HG02973 (cell line): ENCODE measurements at regions not wholly inside any gene's neighbourhood (a gene's known extent, or its start where the extent isn't known, plus 50 kb on each side); places are given as distances from the start of the nearest gene placed in this dataset.
"Not testable (repeated sequence)": the region's sequence is repeated elsewhere in the genome, so short reads cannot be mapped to it uniquely, and the experiment has no call there.

Source experiments
- ATAC-seq: cut with Tn5 transposase; IDR thresholded peaks from one replicate; pipeline ENCODE4 v1.9.1; 2021; ENCODE audit warnings: moderate library complexity; ENCODE audit not compliant: unreplicated experiment

- ATAC-seq: no peak
Measured at GRCh38 chr5:68116408-68116807, 99.1 kb upstream of the PIK3R1 start.

DNA sequence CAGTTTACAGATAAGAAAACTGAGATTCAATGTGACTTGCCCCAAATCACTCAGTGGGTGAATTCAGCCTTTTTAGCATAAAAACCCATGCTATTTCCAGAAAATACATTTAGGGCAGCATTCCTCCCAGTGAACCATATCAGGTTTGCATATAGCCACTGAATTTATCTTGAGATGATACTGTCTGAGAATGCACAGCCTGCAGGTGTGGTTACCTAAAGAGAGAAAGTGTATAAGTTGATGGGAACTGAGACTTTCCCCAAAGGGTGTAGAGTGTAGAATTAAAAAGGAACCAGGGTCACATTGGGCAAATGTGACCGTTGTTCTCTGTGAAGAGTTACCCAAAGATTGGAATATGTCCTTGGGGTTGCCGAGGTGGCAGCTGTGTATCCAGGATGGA is 100.0 kb upstream of the PIK3R1 start:
- ATAC-seq: no peak

DNA sequence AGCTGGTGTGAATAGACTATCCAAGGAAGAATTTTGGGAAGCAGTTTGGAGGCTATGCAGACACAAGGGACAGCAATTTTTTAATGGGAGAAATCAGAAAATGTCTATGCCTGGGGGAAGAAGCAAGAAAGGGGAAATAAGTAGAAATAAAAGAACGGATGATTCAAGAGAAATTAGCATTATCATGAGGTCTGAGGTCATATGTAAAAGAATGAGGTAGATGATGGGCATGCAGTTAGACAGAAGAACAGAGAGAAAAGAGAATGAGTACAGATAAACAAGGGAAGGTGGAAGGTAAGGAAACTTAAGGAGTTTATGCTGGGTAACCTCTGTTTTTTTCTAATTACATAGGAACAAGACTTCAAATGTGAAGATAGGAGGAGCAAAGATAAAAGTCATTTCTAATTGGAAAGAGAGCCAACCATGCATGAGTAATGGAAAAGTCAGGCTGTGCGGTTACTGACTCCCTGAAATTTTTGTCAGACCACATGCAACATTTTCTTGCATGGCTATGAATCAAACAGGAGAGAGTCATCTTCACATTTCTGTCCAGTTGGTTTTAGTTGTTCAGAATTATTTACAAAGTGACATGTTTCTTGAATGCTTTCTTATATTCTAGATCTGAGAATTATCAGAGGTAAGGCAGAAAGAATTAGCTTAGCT is 101.0 kb upstream of the PIK3R1 start:
- ATAC-seq: no peak

GRCh38 chr5:68112658-68113057 is 102.9 kb upstream of the PIK3R1 start:
- ATAC-seq: no peak

- no peak for ATAC-seq
Measured at GRCh38 chr5:68110894-68111293, 104.7 kb upstream of the PIK3R1 start.

DNA sequence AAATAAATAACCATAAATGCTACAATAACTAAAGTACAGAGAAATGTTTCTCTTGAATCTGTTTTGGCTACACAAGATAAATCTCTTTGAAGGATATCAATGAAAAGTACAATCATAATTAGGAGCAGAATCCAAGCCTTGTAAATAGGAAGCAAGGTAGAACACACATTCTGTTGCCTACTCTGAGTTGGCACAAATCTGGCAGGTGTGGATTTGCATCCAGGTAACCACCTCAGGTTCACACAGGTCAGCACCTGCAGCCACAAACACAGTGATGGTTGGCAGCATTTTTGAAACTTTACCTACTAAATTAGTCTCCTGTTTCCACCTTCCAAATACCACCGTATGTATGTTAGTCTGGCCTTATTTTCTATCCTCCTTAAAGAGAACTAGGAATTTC is 105.3 kb upstream of the PIK3R1 start:
- ATAC-seq: no peak

DNA sequence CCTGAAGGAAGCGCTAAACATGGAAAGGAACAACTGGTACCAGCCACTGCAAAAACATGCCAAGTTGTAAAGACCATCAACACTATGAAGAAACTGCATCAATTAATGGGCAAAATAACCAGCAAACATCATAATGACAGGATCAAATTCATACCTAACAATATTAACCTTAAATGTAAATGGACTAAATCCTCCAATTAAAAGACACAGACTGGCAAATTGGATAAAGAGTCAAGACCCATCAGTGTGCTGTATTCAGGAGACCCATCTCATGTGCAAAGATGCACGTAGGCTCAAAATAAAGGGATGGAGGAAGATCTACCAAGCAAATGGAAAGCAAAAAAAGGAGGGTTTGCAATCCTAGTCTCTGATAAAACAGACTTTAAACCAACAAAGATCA is 111.3 kb upstream of the PIK3R1 start:
- ATAC-seq: not testable (repeated sequence)

- ATAC-seq: not testable (repeated sequence)
Measured at GRCh38 chr5:68103297-68103696, 112.3 kb upstream of the PIK3R1 start.

DNA sequence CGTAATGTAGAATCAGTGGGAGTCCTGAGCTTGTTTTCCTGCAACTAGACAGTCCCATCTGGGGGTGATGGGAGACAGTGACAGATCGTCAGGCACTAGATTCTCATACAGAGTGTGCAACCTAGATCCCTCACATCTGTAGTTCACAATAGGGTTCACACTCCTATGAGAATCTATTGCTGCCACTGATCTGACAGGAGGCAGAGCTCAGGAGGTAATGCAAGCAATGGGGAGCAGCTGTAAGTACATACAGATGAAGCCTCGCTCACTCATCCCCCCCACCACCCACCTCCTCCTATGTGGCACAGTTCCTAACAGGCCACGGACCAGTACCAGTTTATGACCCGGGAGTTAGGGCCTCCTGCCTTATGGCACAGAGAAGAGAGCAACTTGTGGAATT is 116.2 kb upstream of the PIK3R1 start:
- ATAC-seq: no peak

- no peak for ATAC-seq
Measured at GRCh38 chr5:68093455-68094159, 121.9 kb upstream of the PIK3R1 start.

GRCh38 chr5:68088302-68088701 is 127.3 kb upstream of the PIK3R1 start:
- ATAC-seq: no peak

DNA sequence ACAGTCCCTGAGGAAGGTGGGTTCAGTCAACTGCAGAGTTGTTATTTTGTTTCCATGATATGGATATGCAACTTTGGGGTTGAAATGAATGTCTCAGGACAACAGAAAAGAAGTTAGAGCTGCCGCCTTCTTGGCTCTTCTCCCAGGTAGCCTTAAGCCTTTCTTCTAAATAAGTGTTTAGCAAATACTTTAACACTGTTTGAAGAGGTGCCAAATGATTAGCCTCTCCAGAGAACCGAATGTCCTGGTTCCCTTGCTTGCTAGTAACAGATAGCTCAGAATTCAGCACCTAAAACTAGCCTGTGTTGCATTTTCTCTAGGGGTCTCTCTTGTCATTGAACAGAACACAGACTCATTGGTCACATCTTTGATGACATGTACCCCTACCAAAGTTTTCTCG is 127.7 kb upstream of the PIK3R1 start:
- no peak for ATAC-seq

GRCh38 chr5:68086857-68087256 is 128.7 kb upstream of the PIK3R1 start:
- ATAC-seq: no peak

DNA sequence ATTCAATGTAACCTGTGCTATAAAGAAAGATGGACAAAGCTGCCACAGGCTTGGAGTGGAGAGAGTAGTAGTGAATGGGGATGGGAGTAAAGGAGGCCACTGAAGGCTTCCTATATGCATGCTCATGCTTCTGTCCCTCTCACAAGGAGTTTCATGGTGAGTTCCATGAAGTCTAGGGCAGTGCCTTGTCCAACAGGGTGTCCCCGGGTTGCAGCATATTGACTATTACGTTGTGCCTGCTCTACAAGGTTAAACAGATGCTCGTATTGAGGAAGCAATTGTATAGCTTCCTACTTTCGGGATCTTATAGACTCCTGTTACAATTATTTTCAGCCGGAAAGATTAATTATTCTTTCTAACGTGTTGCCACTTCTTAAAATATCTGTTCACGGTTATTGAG is 129.1 kb upstream of the PIK3R1 start:
- ATAC-seq: no peak

DNA sequence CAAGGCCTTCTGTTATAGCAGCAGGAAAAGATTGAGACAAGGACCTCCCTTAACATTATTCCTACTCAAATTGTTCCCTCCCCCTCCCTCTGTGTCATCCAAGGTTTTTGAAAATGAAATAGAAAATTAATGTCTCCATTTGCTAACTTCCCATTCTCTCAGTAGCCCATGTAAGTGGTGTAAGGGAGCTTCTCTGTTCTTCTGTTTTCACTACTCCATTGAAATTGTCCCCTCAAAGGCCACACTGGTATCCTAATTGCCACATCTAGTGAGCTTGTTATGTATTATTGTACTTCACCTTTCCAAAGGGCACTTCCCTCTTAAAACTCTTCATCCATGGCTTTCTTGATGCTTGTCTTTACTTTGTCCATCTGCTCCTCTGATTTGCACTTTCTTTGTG is 131.2 kb upstream of the PIK3R1 start:
- no peak for ATAC-seq

DNA sequence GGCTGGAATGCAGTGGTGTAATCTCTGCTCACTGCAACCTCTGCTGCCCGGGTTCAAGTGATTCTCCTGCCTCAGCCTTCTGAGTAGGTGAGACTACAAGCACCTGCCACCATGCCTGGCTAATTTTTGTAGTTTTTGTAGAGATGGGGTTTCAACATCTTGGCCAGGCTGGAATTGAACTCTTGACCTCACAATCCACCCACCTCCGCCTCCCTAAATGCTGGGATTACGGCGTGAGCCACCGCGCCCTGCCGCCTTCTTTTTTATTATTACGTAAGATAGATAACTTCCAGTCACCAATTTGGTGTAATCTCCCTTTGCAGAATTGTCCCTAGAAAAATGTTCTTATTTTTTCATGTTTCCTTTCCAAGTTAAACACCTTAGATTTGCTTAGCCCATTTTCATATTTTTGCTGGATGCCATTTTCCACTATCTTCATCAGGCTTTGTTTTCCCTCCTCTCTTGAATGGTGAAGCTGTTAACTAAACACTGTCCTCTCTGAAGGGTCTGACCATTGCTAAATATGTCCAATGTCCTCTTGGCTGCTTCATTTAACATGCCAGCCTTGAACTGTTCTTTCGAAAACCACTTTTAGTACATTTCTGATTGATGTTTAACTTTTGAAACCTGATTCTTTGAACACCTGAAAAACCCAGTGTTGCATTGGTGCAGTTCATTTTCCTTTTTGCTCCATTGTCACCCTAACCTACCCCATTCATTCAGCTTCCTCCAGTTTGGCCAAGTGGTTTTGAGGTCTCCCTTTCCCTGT is 135.1 kb upstream of the PIK3R1 start:
- no peak for ATAC-seq

GRCh38 chr5:68077349-68077894 is 138.1 kb upstream of the PIK3R1 start:
- no peak for ATAC-seq

DNA sequence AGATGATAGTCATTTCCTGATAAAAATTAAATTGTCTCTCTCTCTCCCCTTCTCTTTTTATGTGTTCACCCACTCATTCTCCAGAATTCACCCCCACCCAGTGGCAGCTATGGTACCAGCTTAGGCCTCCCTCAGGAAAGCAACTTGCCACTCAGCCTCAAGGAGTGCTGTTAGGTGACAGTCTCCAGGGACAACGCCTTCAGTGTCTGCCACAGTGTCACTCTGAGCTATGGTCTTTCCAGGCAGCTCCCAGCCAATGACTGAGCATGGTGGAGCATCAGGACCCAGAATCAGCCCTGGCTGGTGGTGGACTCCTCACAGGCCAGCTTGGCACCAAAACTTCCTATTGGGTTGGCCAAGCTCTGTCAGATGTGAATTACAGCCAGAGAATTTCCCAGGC is 140.9 kb upstream of the PIK3R1 start:
- no peak for ATAC-seq

DNA sequence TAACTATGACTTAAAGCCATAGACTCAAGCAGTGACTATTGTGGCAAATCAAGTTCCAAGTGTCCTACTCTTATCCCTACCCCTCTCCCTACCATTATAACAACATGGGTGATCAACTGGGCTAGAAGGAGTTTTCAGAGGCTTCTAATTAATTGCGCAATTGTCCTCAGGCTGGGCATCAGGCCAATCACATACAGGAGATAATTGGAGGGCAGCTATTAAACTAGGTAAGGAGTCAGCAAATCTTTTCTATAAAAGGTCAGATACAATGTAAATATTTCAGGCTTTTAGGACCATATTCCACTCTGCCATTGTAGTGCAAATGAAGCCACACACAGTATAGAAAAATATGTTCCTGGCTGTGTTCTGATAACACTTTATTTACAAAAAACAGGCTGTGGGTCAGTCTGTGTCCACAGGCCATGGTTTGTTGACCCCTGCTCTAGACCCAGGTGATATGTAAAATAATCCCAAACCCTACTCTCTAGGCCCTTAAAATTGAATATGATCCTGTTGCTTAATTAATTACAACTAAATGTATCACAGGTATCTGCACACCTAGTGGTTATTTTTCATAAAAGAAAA is 141.4 kb upstream of the PIK3R1 start:
- ATAC-seq: no peak

DNA sequence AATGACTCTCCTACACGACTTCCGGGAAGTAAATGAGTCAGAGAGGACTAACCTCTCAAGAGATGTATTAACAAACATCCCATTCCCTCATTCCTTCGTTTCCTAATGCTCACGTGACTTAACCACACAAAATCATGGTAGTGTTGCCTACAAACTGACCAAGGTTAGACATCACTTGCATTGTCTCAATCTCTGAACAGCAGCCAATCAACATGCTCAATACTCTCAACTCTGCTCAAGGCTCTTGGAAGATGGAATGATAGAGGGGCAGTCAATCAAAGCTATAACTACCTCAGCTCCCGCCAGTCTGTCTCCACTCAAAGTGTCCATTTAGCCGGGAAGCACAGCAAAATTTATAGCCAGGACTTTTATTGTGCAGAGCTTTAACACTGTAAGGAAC is 143.8 kb upstream of the PIK3R1 start:
- no peak for ATAC-seq

DNA sequence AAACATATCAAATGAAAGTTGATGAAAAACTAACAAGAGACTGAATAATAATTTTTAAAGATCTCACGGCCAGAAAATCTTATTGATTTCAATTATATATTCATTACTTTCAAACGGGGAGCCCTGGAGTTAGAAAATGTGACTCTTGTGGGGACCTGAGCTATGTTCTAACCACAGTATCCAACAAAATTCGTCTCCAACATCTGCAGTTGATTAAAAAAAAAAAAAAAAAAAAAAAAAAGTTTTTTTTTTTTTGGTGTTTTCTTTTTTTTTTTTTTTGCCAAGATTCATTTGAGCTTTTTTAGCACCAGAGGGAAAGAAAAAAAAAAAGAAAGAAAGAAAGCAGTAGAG is 144.3 kb upstream of the PIK3R1 start:
- ATAC-seq: no peak
